Body of pancreas (tissue), 4 donors: ENCODE measurements at regions not wholly inside any gene's neighbourhood (a gene's known extent, or its start where the extent isn't known, plus 50 kb on each side); places are given as distances from the start of the nearest gene placed in this dataset.
"Not testable (repeated sequence)": the region's sequence is repeated elsewhere in the genome, so short reads cannot be mapped to it uniquely, and the experiment has no call there.

Experiments
- CTCF ChIP-seq, 7 experiments: fragments of 450-650 bp in 4 of 7; fragments of 200-600 bp in 3 of 7; sonication (generic) in 3 of 7; IDR thresholded peaks; one replicate each; pipeline ENCODE4 v1.5.1; 2016 to 2019; ENCODE audit warnings: antibody characterized with exemption in 7 of 7
- POLR2A ChIP-seq, 3 donors: fragments of 450-650 bp; IDR thresholded peaks; one replicate each; pipeline ENCODE4 v1.6.1; 2016; ENCODE audit warnings: antibody characterized with exemption in 3 of 3, mild to moderate bottlenecking in 2 of 3

GRCh38 chr6:80783271-80783670 is 676.8 kb downstream of the BCKDHB start:
- TF ChIP-seq CTCF, POLR2A (IDR thresholded peaks at IDR 0.05): not testable (repeated sequence)
